Fibroblast of skin of back (primary cell): ENCODE measurements at regions not wholly inside any gene's neighbourhood (a gene's known extent, or its start where the extent isn't known, plus 50 kb on each side); places are given as distances from the start of the nearest gene placed in this dataset.
A peak's percentile ranks its signal among the peaks of the same experiment; 100 is the strongest.

Experiments used
- DNase-seq: peaks from one replicate; pipeline ENCODE4 v3.0.0-alpha.2; 2013

GRCh38 chr3:150216866-150217600 is 191.1 kb upstream of the TSC22D2 start:
- DNase-seq, result no peak

- peak; percentile 80 for DNase-seq
Measured at GRCh38 chr3:150216041-150216811, 191.9 kb upstream of the TSC22D2 start.

GRCh38 chr3:150215616-150216015 is 192.5 kb upstream of the TSC22D2 start:
- peak; percentile 26 for DNase-seq

DNA sequence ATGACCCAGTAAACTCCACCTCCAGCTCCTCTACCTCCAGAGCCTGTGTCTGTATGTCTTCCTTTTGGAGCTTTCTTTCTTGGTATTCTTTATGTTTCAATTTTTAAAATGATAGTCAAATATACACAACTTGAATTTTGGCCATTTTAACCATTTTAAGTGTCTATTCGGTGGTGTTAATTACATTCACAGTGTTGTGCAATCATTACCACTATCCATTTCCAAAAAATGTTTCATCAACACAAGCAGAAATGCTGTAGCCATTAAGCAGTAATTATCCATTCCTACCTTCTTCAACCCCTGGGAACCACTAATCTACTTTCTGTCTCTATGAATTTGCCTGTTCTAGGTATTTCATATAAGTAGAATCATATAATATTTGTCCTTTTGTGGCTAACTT is 194.5 kb upstream of the TSC22D2 start:
- no peak for DNase-seq

GRCh38 chr3:150210461-150211110 is 197.5 kb upstream of the TSC22D2 start:
- peak; percentile 36 for DNase-seq

- no peak for DNase-seq
Measured at GRCh38 chr3:150203273-150203672, 204.8 kb upstream of the TSC22D2 start.

GRCh38 chr3:150202711-150203110 is 205.4 kb upstream of the TSC22D2 start:
- DNase-seq, result no peak

DNA sequence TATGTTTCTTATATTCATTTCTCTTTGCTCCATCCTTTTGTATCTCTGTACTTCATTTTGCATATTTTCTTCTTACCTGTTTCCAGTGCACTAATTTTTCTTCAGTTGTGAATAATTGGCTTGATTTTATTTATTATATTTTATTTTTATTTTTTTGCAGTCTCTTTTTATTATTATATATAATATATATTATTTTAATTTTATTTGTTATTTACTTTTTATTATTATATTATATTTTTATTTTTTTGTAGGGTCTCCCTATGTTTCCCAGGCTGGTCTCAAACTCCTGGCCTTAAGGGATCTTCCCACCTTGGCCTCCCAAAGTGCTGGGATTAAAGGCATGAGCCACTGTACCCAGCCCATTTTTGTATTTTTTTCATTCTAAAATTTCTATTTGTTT is 213.1 kb upstream of the TSC22D2 start:
- DNase-seq, result no peak

- DNase-seq, result no peak
Measured at GRCh38 chr3:150194513-150194912, 213.6 kb upstream of the TSC22D2 start.

GRCh38 chr3:150184426-150185071 is 213.9 kb upstream of the PFN2 start:
- DNase-seq, result peak; percentile 73

- DNase-seq, result peak; percentile 87
Measured at GRCh38 chr3:150183678-150184425, 213.2 kb upstream of the PFN2 start.

- peak; percentile 84 for DNase-seq
Measured at GRCh38 chr3:150180334-150180733, 209.6 kb upstream of the PFN2 start.

- DNase-seq, result no peak
Measured at GRCh38 chr3:150179330-150179729, 208.6 kb upstream of the PFN2 start.

GRCh38 chr3:150177673-150178381 is 207.1 kb upstream of the PFN2 start:
- DNase-seq, result peak; percentile 87

DNA sequence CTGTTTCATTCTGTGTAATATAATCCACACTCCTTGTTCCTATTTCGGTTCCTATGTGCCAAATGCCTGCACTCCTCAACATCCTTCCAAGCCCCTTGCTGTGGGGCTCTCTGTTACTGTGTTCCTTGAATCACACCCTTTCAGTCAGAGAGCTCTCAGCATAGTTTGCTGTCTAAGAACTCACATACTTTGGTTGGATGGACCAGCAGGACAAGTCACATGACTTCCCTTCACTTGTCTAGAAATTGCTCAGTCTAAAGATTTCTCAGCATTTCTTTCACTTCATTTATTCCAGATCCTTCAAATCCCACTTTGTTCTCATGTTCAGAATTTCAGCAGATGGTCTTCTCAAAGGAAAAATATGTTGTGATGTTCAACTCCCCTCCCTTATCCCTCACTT is 203.5 kb upstream of the PFN2 start:
- DNase-seq, result peak; percentile 20

DNA sequence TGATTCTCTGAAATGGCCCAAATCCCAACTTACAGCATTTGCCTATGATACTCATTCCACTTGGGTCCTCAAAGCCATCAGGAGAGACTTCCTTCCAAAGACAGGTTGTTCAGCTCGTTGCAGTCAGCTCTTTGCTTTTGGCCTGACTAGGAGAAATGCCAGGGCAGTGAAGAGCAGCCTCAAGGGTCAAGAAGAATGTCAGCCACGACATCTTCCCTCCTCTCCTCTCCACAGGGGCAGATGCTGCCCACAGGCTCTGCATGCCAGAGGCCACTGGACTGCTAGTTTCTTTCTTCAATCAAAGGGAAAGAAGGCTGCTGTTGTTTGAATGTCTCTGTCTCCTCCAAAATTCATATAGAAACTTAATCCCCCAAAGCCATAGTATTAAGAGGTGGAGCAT is 201.7 kb upstream of the PFN2 start:
- no peak for DNase-seq

DNA sequence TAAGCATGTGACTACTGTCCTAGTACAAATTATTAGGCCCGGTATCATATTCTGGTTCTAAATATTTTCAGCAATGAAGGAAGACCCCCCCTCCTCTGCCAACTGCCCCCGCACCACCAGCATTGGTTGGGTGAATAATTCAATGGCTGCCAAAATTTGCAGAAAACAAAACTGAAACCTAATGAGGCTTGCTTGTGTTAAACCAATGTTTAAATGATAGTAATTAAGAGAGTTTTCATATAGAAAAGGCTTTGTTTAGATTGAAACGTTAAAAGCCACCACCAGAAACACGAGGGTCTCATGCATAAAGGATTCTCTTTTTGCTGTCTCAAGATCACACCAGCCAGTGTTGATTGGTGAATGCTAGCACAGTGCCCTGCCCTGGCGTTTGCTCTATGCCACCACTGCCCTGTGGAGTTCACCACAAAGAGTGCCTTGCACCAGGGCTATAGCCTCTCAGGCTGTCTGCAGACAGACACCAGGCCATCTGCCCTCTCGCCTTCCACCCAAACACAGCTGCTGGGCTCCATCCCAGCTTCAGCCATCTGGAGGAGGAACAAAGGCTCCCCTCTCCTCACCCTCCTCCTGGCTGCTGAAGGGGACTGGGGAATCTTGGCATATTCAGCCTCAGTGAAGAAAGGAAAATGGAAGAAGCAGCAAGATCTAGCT is 200.3 kb upstream of the PFN2 start:
- DNase-seq, result no peak

DNA sequence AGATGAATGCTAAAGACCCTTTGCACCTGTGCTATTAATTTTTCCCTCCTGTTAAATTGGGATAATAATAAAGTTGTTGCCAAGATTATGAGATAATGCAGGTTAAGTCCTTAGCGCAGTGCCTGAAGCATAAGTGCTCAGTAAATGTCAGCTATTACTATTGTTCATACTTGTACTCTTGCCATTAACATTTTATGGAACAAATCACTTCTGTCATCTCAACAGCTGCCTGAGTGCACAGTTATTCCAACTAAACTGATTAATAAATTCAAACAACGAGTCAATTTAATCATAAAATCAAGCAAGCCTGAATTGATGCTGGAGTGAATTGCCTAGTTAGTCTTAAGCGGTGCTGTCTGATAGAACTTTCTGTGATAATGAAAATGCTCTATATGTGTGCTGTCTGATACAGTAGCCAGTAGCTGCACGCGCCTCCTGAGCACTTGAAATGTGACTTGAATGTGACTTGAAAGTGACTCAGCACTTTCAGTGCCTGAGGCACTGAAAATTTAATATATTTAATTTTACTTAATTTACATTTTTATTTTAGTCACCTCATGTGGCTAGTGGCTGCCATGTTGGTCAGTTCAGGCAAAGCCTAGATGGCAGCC is 198.7 kb upstream of the PFN2 start:
- no peak for DNase-seq

- peak; percentile 36 for DNase-seq
Measured at GRCh38 chr3:150168698-150169097, 198.0 kb upstream of the PFN2 start.

DNA sequence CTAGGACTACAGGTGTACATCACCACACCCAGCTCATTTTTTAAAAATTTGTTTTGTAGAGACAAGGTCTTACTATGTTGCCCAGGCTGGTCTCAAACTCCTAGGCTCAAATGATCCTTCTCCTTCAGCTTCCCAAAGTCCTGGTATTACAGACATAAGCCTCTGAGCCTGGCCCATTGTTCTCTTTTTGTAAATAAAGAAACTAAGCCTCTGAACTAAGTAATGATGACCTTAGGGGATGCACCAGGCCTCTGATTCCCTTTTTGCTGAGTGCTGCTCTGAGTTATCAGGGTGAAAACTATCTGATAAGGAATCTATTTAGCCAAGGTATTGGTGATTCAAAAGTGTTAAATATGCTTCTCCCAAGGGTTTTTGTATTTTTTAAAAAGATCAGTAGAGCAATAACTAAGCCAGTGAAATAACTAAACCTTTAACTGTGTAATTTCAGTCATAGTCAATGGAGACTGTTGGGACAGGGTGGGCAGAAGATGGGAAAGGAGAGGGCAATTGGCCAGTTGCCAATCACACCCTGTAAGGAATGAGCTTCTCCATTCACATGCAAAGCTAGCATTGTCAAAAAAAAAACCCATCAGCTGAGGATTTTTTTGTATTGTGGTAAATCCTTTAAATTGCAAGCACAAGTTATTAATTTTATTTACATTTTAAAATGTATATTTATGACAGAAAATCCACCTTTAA is 194.8 kb upstream of the PFN2 start:
- no peak for DNase-seq
